Ishikawa (cell line): ENCODE measurements at regions not wholly inside any gene's neighbourhood (a gene's known extent, or its start where the extent isn't known, plus 50 kb on each side); places are given as distances from the start of the nearest gene placed in this dataset.

Experiments
- CEBPB ChIP-seq: IDR thresholded peaks from 2 replicates; pipeline ENCODE4 v1.6.1; 2012
- CREB1 ChIP-seq: IDR thresholded peaks from 2 replicates; pipeline ENCODE4 v1.6.1; 2012; ENCODE audit warnings: low read depth
- EP300 ChIP-seq: IDR thresholded peaks from 2 replicates; pipeline ENCODE4 v1.6.1; 2012; ENCODE audit warnings: borderline replicate concordance
- FOXM1 ChIP-seq: IDR thresholded peaks from 2 replicates; pipeline ENCODE4 v1.6.1; 2012; ENCODE audit warnings: low read depth, borderline replicate concordance
- NFIC ChIP-seq: IDR thresholded peaks from 2 replicates; pipeline ENCODE4 v1.6.1; 2012
- RAD21 ChIP-seq: IDR thresholded peaks from 2 replicates; pipeline ENCODE4 v1.6.1; 2012; ENCODE audit warnings: low read depth
- REST ChIP-seq: IDR thresholded peaks from 2 replicates; pipeline ENCODE4 v1.6.1; 2012; ENCODE audit warnings: low read depth, mild to moderate bottlenecking
- TAF1 ChIP-seq: IDR thresholded peaks from 2 replicates; pipeline ENCODE4 v1.6.1; 2012; ENCODE audit warnings: low read depth, mild to moderate bottlenecking
- TEAD4 ChIP-seq: IDR thresholded peaks from 2 replicates; pipeline ENCODE4 v1.6.1; 2012
- YY1 ChIP-seq: IDR thresholded peaks from 2 replicates; pipeline ENCODE4 v1.6.1; 2012; ENCODE audit warnings: low read depth
- ZBTB7A ChIP-seq: IDR thresholded peaks from 2 replicates; pipeline ENCODE4 v1.6.1; 2012; ENCODE audit warnings: low read depth
- TF ChIP-seq, protein P1 (sequence below): IDR thresholded peaks from 2 replicates; pipeline ENCODE4 v1.6.1; 2012
- TF ChIP-seq, protein P2 (sequence below): IDR thresholded peaks from 2 replicates; pipeline ENCODE4 v1.6.1; 2012

GRCh38 chr3:26536955-26537354 is 85.6 kb upstream of the LRRC3B start:
- TF ChIP-seq YY1 (no peak), TAF1 (no peak), CREB1 (no peak), REST (no peak), EP300 (no peak), NFIC (no peak), CEBPB (no peak), RAD21 (no peak), ZBTB7A (no peak), FOXM1 (no peak), TEAD4 (no peak)
- TF ChIP-seq, protein P1, sequence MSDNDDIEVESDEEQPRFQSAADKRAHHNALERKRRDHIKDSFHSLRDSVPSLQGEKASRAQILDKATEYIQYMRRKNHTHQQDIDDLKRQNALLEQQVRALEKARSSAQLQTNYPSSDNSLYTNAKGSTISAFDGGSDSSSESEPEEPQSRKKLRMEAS: no peak
- TF ChIP-seq, protein P2, sequence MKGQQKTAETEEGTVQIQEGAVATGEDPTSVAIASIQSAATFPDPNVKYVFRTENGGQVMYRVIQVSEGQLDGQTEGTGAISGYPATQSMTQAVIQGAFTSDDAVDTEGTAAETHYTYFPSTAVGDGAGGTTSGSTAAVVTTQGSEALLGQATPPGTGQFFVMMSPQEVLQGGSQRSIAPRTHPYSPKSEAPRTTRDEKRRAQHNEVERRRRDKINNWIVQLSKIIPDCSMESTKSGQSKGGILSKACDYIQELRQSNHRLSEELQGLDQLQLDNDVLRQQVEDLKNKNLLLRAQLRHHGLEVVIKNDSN: no peak
